ACC112 (cell line): ENCODE measurements at regions not wholly inside any gene's neighbourhood (a gene's known extent, or its start where the extent isn't known, plus 50 kb on each side); places are given as distances from the start of the nearest gene placed in this dataset.
"Not testable (repeated sequence)": the region's sequence is repeated elsewhere in the genome, so short reads cannot be mapped to it uniquely, and the experiment has no call there.

Experiments
- H2AFZ ChIP-seq: fragments of 200-600 bp; sonication (generic); one replicate; pipeline ENCODE4 v1.6.0; 2017; ENCODE audit warnings: antibody characterized with exemption, low read length; ENCODE audit not compliant: unreplicated experiment
- H3K27ac ChIP-seq: fragments of 200-600 bp; sonication (generic); 2 replicates; pipeline ENCODE4 v1.5.1; 2014; ENCODE audit warnings: low read depth, mild to moderate bottlenecking, antibody characterized with exemption, low read length, moderate library complexity
- H3K27me3 ChIP-seq: fragments of 200-600 bp; sonication (generic); 2 replicates; pipeline ENCODE4 v1.6.1; 2014; ENCODE audit warnings: mild to moderate bottlenecking, antibody characterized with exemption, low read length, moderate library complexity, mixed read lengths; ENCODE audit not compliant: insufficient read depth
- H3K36me3 ChIP-seq: fragments of 200-600 bp; sonication (generic); 2 replicates; pipeline ENCODE4 v1.6.1; 2016; ENCODE audit warnings: mild to moderate bottlenecking, antibody characterized with exemption, low read length, moderate library complexity, mixed read lengths; ENCODE audit not compliant: insufficient read depth
- H3K4me1 ChIP-seq: fragments of 200-600 bp; sonication (generic); one replicate; pipeline ENCODE4 v1.6.1; 2016; ENCODE audit warnings: low read length, mixed read lengths; ENCODE audit not compliant: insufficient read depth, unreplicated experiment, control insufficient read depth
- H3K4me3 ChIP-seq: fragments of 200-600 bp; sonication (generic); 2 replicates; pipeline ENCODE4 v1.5.1; 2014; ENCODE audit warnings: mild to moderate bottlenecking, low read depth, low read length
- H3K79me2 ChIP-seq: fragments of 200-600 bp; sonication (generic); one replicate; pipeline ENCODE4 v1.6.0; 2016; ENCODE audit warnings: low read length; ENCODE audit not compliant: control insufficient read depth, unreplicated experiment, insufficient read depth

DNA sequence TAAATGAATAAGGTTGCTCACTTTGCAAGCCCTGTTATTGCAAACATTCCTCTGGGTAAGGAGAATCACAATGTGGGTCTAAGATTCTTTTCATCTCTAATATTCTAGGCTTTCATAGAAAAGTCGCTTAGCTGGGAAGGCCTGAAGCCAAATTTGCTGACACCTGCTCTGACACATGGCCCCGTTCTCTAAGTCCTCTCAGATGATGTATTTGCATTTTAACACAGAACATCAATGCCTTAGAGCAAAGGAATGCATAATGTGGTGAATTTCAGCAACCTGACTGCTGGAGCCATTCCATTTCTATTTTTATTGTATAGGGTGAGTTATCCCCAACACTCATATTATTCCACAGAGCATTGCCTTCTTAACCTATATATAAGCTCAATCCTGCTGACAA, 682.1 kb upstream of the NRP1 start:
- Histone ChIP-seq H3K36me3 (no peaks in the 10 kb centered on the region), H3K27me3 (no peaks in the 10 kb centered on the region), H3K27ac (no peak overlapping the region), H3K79me2 (no peaks in the 10 kb centered on the region), H3K4me1 (no peaks in the 10 kb centered on the region), H3K4me3 (no peak overlapping the region), H2AFZ (no peak overlapping the region)

DNA sequence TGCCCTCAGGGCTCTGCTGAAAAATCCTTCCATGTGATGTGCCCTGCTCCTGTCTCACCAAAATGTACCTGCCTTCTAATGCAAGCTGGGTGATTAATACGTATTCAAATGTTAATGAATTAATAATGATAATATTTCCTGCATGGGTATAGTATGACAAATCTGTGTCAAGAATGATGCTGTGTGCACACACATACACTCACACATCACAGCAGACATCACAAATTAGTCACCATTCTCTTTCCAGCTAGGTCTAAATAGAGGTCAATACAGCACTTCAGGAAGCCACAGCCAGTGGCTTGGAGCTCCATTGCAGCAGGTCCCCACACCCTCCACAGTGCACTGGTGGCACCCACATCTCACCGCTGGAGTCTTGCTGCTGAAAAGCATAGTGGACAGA, 681.2 kb upstream of the NRP1 start:
- Histone ChIP-seq H2AFZ (no peak overlapping the region), H3K27me3 (no peaks in the 10 kb centered on the region), H3K4me3 (no peak overlapping the region), H3K36me3 (no peaks in the 10 kb centered on the region), H3K79me2 (no peaks in the 10 kb centered on the region), H3K27ac (no peak overlapping the region), H3K4me1 (no peaks in the 10 kb centered on the region)

DNA sequence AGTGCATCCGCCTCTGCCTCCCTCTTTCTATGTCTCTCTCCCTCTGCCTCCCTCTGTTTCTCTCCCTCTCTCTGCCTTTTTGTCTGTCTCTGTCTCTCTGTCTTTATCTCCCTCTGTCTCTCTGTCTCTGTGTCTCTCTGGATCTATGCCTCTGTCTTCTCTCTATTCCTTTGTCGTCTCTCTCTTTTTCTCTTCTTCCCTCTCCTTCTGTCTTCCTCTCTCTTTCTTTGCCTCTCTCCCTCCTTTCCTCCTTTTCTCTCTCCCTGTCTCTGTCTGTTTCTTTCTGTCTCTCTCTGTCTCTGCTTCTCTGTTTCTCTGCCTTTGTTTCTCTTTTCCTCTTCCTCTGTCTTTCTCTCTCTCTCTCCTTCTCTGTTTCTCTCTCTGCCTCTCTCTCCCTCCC, 678.8 kb upstream of the NRP1 start:
- no peak overlapping the region for H3K27ac ChIP-seq
- no peaks in the 10 kb centered on the region for H3K79me2 ChIP-seq

DNA sequence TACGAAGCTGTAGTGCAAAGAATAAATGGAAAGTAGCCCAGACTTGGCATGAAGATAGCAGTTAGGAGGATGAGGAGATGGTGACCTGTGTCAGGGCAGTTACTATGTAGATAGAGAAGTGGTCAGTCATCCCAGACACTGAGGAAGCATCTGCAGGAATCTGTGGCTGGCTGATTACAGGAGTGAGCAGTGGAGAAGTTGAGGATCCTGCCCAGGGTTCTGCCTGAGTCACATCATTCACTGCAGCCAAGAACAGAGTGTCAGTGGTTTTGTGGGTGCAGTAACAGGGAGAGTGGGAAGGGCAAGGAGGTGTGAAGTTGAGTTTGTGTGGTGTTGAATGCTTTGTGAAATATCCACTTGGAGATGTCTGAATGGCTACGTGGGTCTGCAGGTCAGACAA, 676.4 kb upstream of the NRP1 start:
- H3K27ac ChIP-seq, result no peak overlapping the region
- no peaks in the 10 kb centered on the region for H3K36me3 ChIP-seq
- no peaks in the 10 kb centered on the region for H3K79me2 ChIP-seq
- H2AFZ ChIP-seq, result no peak overlapping the region
- no peaks in the 10 kb centered on the region for H3K27me3 ChIP-seq
- no peaks in the 10 kb centered on the region for H3K4me1 ChIP-seq
- no peak overlapping the region for H3K4me3 ChIP-seq

More for the DNA sequence above, 678.8 kb upstream of the NRP1 start:
- H3K36me3 ChIP-seq, result no peaks in the 10 kb centered on the region
- no peaks in the 10 kb centered on the region for H3K4me1 ChIP-seq
- H3K4me3 ChIP-seq, result no peak overlapping the region
- H3K27me3 ChIP-seq, result no peaks in the 10 kb centered on the region
- H2AFZ ChIP-seq, result no peak overlapping the region

DNA sequence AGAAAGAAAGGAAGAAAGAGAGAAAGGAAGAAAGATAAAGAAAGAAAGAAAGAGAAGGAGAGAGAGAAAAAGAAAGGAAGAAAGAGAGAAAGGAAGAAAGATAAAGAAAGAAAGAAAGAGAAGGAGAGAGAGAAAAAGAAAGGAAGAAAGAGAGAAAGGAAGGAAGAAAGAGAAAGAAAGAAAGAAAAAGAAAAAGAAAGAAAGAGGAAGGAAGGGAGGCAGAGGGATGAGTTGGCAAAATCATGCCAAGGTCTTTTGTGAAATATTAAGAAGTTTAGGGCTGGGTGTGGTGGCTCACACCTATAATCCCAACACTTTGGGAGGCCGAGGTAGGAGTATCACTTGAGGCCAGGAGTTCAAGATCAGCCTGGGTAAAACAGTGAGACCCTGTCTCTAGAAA, 675.8 kb upstream of the NRP1 start:
- H3K4me3 ChIP-seq, H3K27me3 ChIP-seq, H3K36me3 ChIP-seq, H3K27ac ChIP-seq, H2AFZ ChIP-seq, H3K4me1 ChIP-seq, H3K79me2 ChIP-seq: not testable (repeated sequence)

DNA sequence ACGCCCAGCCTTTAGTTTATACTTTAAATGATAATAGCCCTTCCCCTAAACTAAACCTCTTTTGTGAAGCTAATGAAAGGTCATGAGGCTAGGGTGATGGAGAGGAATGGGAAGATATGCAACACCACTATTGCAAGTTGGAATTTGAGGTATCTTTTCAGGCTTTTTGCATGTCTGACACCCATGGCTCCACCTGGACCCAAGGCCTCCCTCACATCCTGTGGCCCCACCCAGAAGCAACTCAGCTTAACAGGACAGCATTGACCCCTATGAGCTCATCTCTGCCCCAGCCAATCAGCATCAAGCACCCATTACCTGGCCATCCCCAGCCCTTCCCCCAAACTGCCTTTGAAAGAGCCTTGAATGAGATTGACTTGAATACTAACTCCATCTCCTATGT, 674.2 kb upstream of the NRP1 start:
- Histone ChIP-seq H3K4me1 (no peaks in the 10 kb centered on the region), H3K36me3 (no peaks in the 10 kb centered on the region), H3K27ac (no peak overlapping the region), H3K4me3 (no peak overlapping the region), H2AFZ (no peak overlapping the region), H3K79me2 (no peaks in the 10 kb centered on the region), H3K27me3 (no peaks in the 10 kb centered on the region)

DNA sequence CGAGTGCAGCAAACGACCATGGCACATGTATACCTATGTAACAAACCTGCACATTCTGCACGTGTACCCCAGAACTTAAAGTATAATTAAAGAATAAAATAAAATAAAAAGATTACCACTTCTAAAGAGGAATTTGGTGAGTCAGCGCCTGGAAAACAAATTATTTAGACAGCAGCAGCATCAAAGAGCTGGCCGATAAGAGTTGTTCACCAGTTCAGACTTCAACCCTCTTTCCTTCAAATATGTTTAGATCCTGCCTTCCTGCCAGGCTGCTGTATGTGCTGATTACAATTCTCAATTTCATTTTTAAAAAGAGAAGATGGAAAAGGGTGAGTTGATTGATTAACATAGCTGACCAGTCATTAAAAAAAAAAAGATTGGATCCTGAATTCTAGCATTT, 672.0 kb upstream of the NRP1 start:
- H3K36me3 ChIP-seq, result no peaks in the 10 kb centered on the region
- no peaks in the 10 kb centered on the region for H3K79me2 ChIP-seq
- H3K4me1 ChIP-seq, result no peaks in the 10 kb centered on the region
- no peak overlapping the region for H2AFZ ChIP-seq
- H3K27me3 ChIP-seq, result no peaks in the 10 kb centered on the region
- H3K4me3 ChIP-seq, result no peak overlapping the region
- H3K27ac ChIP-seq, result no peak overlapping the region

DNA sequence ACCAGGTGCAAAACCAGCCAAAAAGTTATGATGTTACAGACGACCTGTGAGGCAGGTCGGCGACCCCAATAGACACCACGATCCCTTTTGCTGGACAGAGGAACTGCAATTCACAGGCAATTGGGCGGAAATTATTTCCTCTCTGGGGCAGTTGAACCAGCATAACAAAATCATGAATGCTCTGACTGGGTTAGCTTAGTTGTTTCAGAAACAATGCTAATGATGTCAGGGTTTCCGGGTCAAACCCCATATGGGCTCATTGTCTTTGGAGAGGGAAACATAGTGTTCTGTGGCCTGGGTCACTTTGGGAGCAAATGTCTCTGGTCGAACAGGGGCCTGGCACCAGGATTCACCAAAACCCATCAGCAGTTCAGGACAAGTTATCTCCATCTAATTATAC, 669.1 kb upstream of the NRP1 start:
- no peak overlapping the region for H3K4me3 ChIP-seq
- no peak overlapping the region for H2AFZ ChIP-seq
- H3K27me3 ChIP-seq, result no peaks in the 10 kb centered on the region
- H3K36me3 ChIP-seq, result no peaks in the 10 kb centered on the region
- H3K79me2 ChIP-seq, result no peaks in the 10 kb centered on the region
- H3K4me1 ChIP-seq, result no peaks in the 10 kb centered on the region
- H3K27ac ChIP-seq, result no peak overlapping the region

DNA sequence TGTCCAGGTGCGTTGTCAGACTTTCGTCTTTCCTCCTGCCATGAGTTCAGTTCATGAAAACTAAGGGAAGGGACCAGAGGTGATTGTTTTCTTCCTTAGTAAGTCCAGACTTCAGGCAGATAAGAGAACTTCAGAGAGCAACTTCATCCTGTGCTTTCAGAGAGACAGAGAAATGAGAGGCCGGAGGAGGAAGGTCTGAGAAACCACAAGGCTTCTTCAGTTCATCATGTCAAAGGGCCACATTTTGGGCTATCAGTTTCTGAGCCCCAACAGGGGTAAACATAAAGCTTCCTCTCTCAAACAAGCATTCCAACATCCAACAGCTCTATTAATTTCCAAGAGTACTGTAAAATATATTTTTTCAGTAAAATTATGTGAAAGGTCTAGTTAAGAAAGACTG, 668.4 kb upstream of the NRP1 start:
- Histone ChIP-seq H3K4me1 (no peaks in the 10 kb centered on the region), H3K27me3 (no peaks in the 10 kb centered on the region), H3K79me2 (no peaks in the 10 kb centered on the region), H3K27ac (no peak overlapping the region), H2AFZ (no peak overlapping the region), H3K36me3 (no peaks in the 10 kb centered on the region), H3K4me3 (no peak overlapping the region)

DNA sequence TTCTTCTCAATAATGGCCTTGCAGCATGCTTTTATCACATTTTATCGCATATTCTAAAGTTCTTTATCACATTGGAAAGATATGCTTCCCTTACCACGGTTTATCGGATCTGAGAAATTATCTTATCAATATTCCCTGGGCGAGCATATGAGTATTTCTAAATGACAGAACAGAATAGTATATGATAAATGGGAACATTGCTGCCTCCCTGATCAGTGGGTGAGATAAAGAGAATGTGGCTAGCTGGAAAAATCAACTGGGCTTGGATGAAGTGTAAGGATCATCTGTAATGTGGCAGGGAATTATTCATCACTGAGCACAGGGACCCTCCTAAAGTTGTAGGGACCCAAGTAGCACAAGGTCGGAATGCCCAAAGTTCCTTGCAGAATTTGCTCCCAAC, 667.4 kb upstream of the NRP1 start:
- no peak overlapping the region for H2AFZ ChIP-seq
- H3K27ac ChIP-seq, result no peak overlapping the region
- no peaks in the 10 kb centered on the region for H3K27me3 ChIP-seq
- H3K79me2 ChIP-seq, result no peaks in the 10 kb centered on the region
- no peaks in the 10 kb centered on the region for H3K4me1 ChIP-seq
- H3K4me3 ChIP-seq, result no peak overlapping the region
- H3K36me3 ChIP-seq, result no peaks in the 10 kb centered on the region

DNA sequence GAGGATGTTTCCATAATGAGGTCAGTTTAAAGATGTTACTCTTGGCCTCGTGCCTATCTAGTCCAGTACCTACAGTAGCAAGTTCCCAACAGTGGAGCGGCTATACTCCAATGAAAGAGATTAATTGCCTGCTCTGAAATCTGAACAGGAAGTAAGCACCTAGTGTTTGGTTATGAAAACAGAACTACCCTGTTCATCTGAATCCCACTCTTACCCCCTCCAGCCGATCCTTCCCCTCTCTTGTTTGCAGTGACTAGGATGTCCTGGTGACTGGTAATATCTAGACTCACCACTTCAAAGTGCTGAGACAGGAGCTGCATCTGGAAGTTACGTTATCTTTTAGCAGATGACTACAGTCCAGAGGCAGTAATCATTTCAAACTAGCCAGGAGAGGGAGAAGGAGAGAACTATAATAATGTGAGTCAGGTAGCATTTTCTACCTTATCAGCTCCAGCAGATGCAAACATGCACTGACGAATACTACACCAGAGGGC, 666.7 kb upstream of the NRP1 start:
- Histone ChIP-seq H2AFZ (no peak overlapping the region), H3K27ac (no peak overlapping the region), H3K36me3 (no peaks in the 10 kb centered on the region), H3K79me2 (no peaks in the 10 kb centered on the region), H3K27me3 (no peaks in the 10 kb centered on the region), H3K4me3 (no peak overlapping the region), H3K4me1 (no peaks in the 10 kb centered on the region)

DNA sequence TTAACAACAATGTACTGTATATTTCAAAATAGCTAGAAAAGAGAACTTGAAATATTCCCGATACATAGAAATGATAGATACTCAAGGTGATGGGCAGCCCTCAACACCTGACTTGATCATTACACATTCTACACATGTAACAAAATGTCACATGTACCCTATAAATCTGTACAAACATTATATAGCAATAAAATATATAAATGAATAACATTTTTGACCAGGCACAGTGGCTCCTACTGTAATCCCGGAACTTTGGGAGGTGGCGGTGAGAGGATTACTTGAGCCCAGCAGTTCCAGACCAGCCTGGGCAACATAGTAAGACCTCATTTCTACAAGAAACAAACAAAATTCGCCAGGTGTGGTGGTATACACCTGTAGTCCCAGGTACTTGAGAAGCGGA, 659.5 kb upstream of the NRP1 start:
- Histone ChIP-seq H3K36me3 (no peaks in the 10 kb centered on the region), H3K79me2 (no peaks in the 10 kb centered on the region), H3K27ac (no peak overlapping the region), H2AFZ (no peak overlapping the region), H3K4me3 (no peak overlapping the region), H3K27me3 (no peaks in the 10 kb centered on the region), H3K4me1 (peaks cover 3% of the 10 kb centered on the region)
